ENCODE measurements at regions not wholly inside any gene's neighbourhood (a gene's known extent, or its start where the extent isn't known, plus 50 kb on each side); places are given as distances from the start of the nearest gene placed in this dataset.
"Not testable (repeated sequence)": the region's sequence is repeated elsewhere in the genome, so short reads cannot be mapped to it uniquely, and the experiment has no call there.

- DNase-seq (ENCODE audit: low read depth) = no peak
Observed at GRCh38 chr4:38383646-38384121, 280.3 kb upstream of the KLF3 start.

GRCh38 chr4:38385093-38386004, 278.6 kb upstream of the KLF3 start:
- no peak for DNase-seq (ENCODE audit: low read depth)

GRCh38 chr4:38386005-38386551, 277.9 kb upstream of the KLF3 start:
- no peak for DNase-seq (ENCODE audit: low read depth)

- no peak for DNase-seq (ENCODE audit: low read depth)
Observed at GRCh38 chr4:38386654-38387188, 277.3 kb upstream of the KLF3 start.

- DNase-seq (ENCODE audit: low read depth) = no peak
Observed at GRCh38 chr4:38387348-38387747, 276.7 kb upstream of the KLF3 start.

GRCh38 chr4:38387819-38388218, 276.2 kb upstream of the KLF3 start:
- DNase-seq (ENCODE audit: low read depth) = no peak

GRCh38 chr4:38388907-38389306, 275.1 kb upstream of the KLF3 start:
- not testable (repeated sequence) for DNase-seq (ENCODE audit: low read depth)

- no peak for DNase-seq (ENCODE audit: low read depth)
Observed at GRCh38 chr4:38390969-38391545, 272.9 kb upstream of the KLF3 start.

- DNase-seq (ENCODE audit: low read depth) = no peak
Observed at GRCh38 chr4:38392223-38392855, 271.7 kb upstream of the KLF3 start.

GRCh38 chr4:38396091-38396490, 267.9 kb upstream of the KLF3 start:
- no peak for DNase-seq (ENCODE audit: low read depth)

GRCh38 chr4:38396845-38397547, 267.0 kb upstream of the KLF3 start:
- DNase-seq (ENCODE audit: low read depth) = no peak

- no peak for DNase-seq (ENCODE audit: low read depth)
Observed at GRCh38 chr4:38400946-38401345, 263.1 kb upstream of the KLF3 start.

- no peak for DNase-seq (ENCODE audit: low read depth)
Observed at GRCh38 chr4:38406243-38406642, 257.8 kb upstream of the KLF3 start.

GRCh38 chr4:38409852-38410251, 254.1 kb upstream of the KLF3 start:
- DNase-seq (ENCODE audit: low read depth) = no peak

GRCh38 chr4:38411092-38411491, 252.9 kb upstream of the KLF3 start:
- DNase-seq (ENCODE audit: low read depth) = no peak

GRCh38 chr4:38411981-38412536, 251.9 kb upstream of the KLF3 start:
- no peak for DNase-seq (ENCODE audit: low read depth)

- DNase-seq (ENCODE audit: low read depth) = no peak
Observed at GRCh38 chr4:38413524-38414341, 250.3 kb upstream of the KLF3 start.

GRCh38 chr4:38414410-38414809, 249.6 kb upstream of the KLF3 start:
- no peak for DNase-seq (ENCODE audit: low read depth)

- no peak for DNase-seq (ENCODE audit: low read depth)
Observed at GRCh38 chr4:38415682-38416081, 248.3 kb upstream of the KLF3 start.

- no peak for DNase-seq (ENCODE audit: low read depth)
Observed at GRCh38 chr4:38416450-38417014, 247.5 kb upstream of the KLF3 start.
